CD14-positive monocyte (primary cell): ENCODE measurements at regions not wholly inside any gene's neighbourhood (a gene's known extent, or its start where the extent isn't known, plus 50 kb on each side); places are given as distances from the start of the nearest gene placed in this dataset.

Experiments
- DNase-seq, 3 donors: peaks; one replicate each; pipeline ENCODE4 v3.0.0-alpha.2; 2011 to 2022
- H2AFZ ChIP-seq: 2 replicates; pipeline ENCODE4 v1.6.0; 2012; ENCODE audit warnings: mild to moderate bottlenecking, low read depth, low read length, inconsistent platforms; ENCODE audit not compliant: insufficient read depth, poor library complexity, severe bottlenecking
- H3K27ac ChIP-seq, 2 donors: 1 replicate in 1 of 2; 2 replicates in 1 of 2; pipeline ENCODE4 v1.5.1; 2012 to 2013; ENCODE audit warnings: low read length in 2 of 2, control low read depth in 1 of 2, inconsistent platforms in 1 of 2, low read depth in 1 of 2, mild to moderate bottlenecking in 1 of 2
- H3K27me3 ChIP-seq, 2 donors: one replicate each; pipeline versions ENCODE4 v1.6.0 to v1.6.1; 2011 to 2013; ENCODE audit warnings: low read length in 2 of 2; ENCODE audit not compliant: control insufficient read depth in 2 of 2, insufficient read depth in 2 of 2
- H3K36me3 ChIP-seq, 2 donors: replicated peaks in 1 of 2; 1 replicate in 1 of 2; 2 replicates in 1 of 2; pipeline versions ENCODE4 v1.5.1 to v1.6.1; 2012 to 2013; ENCODE audit warnings: low read length in 2 of 2, control low read depth in 1 of 2, inconsistent platforms in 1 of 2, mild to moderate bottlenecking in 1 of 2; ENCODE audit not compliant: insufficient read depth in 2 of 2, control insufficient read depth in 1 of 2
- H3K4me1 ChIP-seq, 2 donors: 1 replicate in 1 of 2; 2 replicates in 1 of 2; pipeline versions ENCODE4 v1.5.1 to v1.6.1; 2012 to 2013; ENCODE audit warnings: low read length in 2 of 2, control low read depth in 1 of 2, inconsistent platforms in 1 of 2, mild to moderate bottlenecking in 1 of 2, moderate library complexity in 1 of 2; ENCODE audit not compliant: insufficient read depth in 2 of 2, control insufficient read depth in 1 of 2
- H3K4me2 ChIP-seq: replicated peaks from 2 replicates; pipeline ENCODE3; 2012; ENCODE audit warnings: low read length, moderate library complexity, mild to moderate bottlenecking; ENCODE audit not compliant: poor library complexity, severe bottlenecking; ENCODE audit errors: extremely low read depth
- H3K4me3 ChIP-seq, 3 experiments: fragments of 200-600 bp in 1 of 3; sonication (generic) in 1 of 3; replicated peaks in 1 of 3; 1 replicate in 2 of 3; 2 replicates in 1 of 3; pipeline ENCODE4 v1.5.1; 2011 to 2013; ENCODE audit warnings: low read length in 3 of 3, mild to moderate bottlenecking in 3 of 3, control low read depth in 2 of 3, low read depth in 2 of 3, inconsistent platforms in 1 of 3, moderate library complexity in 1 of 3
- H3K79me2 ChIP-seq: 2 replicates; pipeline ENCODE4 v1.6.0; 2012; ENCODE audit warnings: mild to moderate bottlenecking, control low read depth, inconsistent platforms, low read length, moderate library complexity; ENCODE audit not compliant: insufficient read depth
- H3K9ac ChIP-seq: 2 replicates; pipeline ENCODE4 v1.6.0; 2017; ENCODE audit warnings: low read length, mild to moderate bottlenecking; ENCODE audit not compliant: insufficient read depth, poor library complexity, severe bottlenecking
- H3K9me3 ChIP-seq, 2 donors: replicated peaks in 1 of 2; 1 replicate in 1 of 2; 2 replicates in 1 of 2; pipeline versions ENCODE4 v1.5.1 to v1.6.1; 2012 to 2013; ENCODE audit warnings: low read length in 2 of 2, control low read depth in 1 of 2; ENCODE audit not compliant: control insufficient read depth in 1 of 2, insufficient read depth in 1 of 2
- H4K20me1 ChIP-seq: 2 replicates; pipeline ENCODE4 v1.6.0; 2012; ENCODE audit warnings: mild to moderate bottlenecking, low read length, control low read depth, moderate library complexity; ENCODE audit not compliant: insufficient read depth
- H3K27ac Mint-ChIP-seq, 7 donors: one replicate each; pipeline ENCODE4 v1.8.0; 2020; ENCODE audit warnings: mild to moderate bottlenecking in 7 of 7, mixed read lengths in 7 of 7, moderate library complexity in 6 of 7, inconsistent platforms in 2 of 7
- H3K27me3 Mint-ChIP-seq, 3 donors: one replicate each; pipeline ENCODE4 v1.8.0; 2021 to 2022; ENCODE audit warnings: low read depth in 3 of 3, mild to moderate bottlenecking in 3 of 3, mixed read lengths in 3 of 3, moderate library complexity in 3 of 3, inconsistent platforms in 1 of 3
- H3K36me3 Mint-ChIP-seq, 2 donors: one replicate each; pipeline ENCODE4 v1.8.0; 2020; ENCODE audit warnings: mixed read lengths in 2 of 2, inconsistent platforms in 1 of 2, mild to moderate bottlenecking in 1 of 2
- H3K4me1 Mint-ChIP-seq: one replicate; pipeline ENCODE4 v1.8.0; 2020; ENCODE audit warnings: mild to moderate bottlenecking, mixed read lengths
- H3K4me3 Mint-ChIP-seq, 2 donors: one replicate each; pipeline ENCODE4 v1.8.0; 2020; ENCODE audit warnings: mild to moderate bottlenecking in 2 of 2, mixed read lengths in 2 of 2, moderate library complexity in 1 of 2
- H3K9me3 Mint-ChIP-seq, 7 donors: one replicate each; pipeline ENCODE4 v1.8.0; 2020 to 2022; ENCODE audit warnings: mixed read lengths in 7 of 7, mild to moderate bottlenecking in 6 of 7, moderate library complexity in 6 of 7, inconsistent platforms in 2 of 7
- CTCF ChIP-seq: fragments of 200-600 bp; IDR thresholded peaks from one replicate; pipeline ENCODE4 v1.8.0; 2022; ENCODE audit warnings: antibody characterized with exemption, mild to moderate bottlenecking
- WGBS: methylation state at CpG from one replicate; pipeline ENCODE4 v1.1.5; 2013; ENCODE audit warnings: missing lambda C conversion rate; ENCODE audit not compliant: insufficient coverage; 5-methylcytosine and 5-hydroxymethylcytosine counted together
- intact Hi-C, 2 donors: fragments of 100-400 bp; cut with micrococcal nuclease; formaldehyde crosslinking; loops; one replicate each; pipeline versions ENCODE4 v1.15.0 to v1.15.1; 2023

DNA sequence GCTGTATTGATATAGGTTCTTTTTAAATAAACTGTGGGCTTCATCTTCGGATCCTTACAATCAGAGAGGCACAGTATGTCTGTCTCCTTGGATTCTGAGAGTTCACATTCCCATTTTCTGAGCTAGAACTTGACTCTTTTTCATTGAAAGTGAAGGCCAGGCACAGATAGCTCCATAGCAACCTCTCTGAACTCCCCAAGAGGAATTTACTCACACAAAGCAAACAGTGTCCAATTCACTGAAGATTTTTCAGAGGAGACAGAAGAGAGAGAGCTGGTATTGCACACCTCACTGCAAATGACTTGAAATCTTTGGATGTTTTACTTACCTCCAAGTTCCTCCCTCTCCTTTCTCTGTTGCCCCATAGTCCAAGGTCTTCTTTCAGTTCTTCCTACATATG lies 130.9 kb upstream of the CASK start:
- no peak for TF ChIP-seq CTCF
- Mint-ChIP-seq H3K4me1 (no peaks in the 10 kb centered on the region), H3K27ac (no peak overlapping the region), H3K36me3 (no peaks in the 10 kb centered on the region), H3K27me3 (peaks cover 0 to 8% (median 0%) of the 10 kb centered on the region in 3 donors), H3K4me3 (no peak overlapping the region), H3K9me3 (peaks cover 0 to 13% (median 8%) of the 10 kb centered on the region in 7 donors)
- Histone ChIP-seq H3K4me2 (no peak overlapping the region), H3K36me3 (no peaks in the 10 kb centered on the region), H3K27me3 (no peaks in the 10 kb centered on the region), H3K4me3 (no peak overlapping the region), H3K9ac (no peak overlapping the region), H4K20me1 (no peaks in the 10 kb centered on the region), H3K27ac (no peak overlapping the region), H3K79me2 (no peaks in the 10 kb centered on the region), H2AFZ (no peak overlapping the region), H3K4me1 (no peaks in the 10 kb centered on the region), H3K9me3 (peaks cover 0 to 7% of the 10 kb centered on the region in 2 donors)
- no CpG with 5 or more reads among the region's 1 CpG for WGBS
- intact Hi-C loops = no loop called here
- no peak for DNase-seq

DNA sequence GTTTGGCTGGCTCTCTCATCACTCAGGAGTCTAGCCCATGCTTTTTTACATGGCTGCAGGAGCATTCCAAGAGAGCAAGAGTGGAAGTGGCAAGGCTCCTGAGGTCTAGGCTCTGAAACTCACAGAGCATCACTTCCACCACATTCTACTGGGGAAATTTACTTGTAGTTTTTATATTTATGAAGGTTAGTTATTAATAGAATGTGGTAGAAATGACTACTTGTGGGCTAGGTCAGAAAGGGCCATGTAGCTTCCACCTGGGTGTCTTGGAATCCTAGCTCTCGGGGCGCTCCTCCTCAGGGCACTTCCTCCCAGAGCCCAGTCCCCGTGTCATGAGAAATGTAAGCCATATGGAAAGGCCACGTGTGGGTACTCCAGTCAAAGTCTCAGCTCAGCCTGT lies 127.0 kb upstream of the CASK start:
- no peak overlapping the region for H3K27ac Mint-ChIP-seq
- H3K9me3 ChIP-seq = peaks cover 0 to 1% of the 10 kb centered on the region in 2 donors
- H3K4me3 Mint-ChIP-seq = no peak overlapping the region
- no peak overlapping the region for H2AFZ ChIP-seq
- H3K4me2 ChIP-seq = no peak overlapping the region
- TF ChIP-seq CTCF = no peak
- 100% methylated on average over 2 of the region's 4 CpGs for WGBS
- H3K27me3 ChIP-seq = no peaks in the 10 kb centered on the region
- H3K27ac ChIP-seq = no peak overlapping the region
- no peak overlapping the region for H3K4me3 ChIP-seq
- no peaks in the 10 kb centered on the region for H3K79me2 ChIP-seq
- peaks cover 0 to 4% (median 3%) of the 10 kb centered on the region in 7 donors for H3K9me3 Mint-ChIP-seq
- no peaks in the 10 kb centered on the region for H3K36me3 Mint-ChIP-seq
- intact Hi-C loops = no loop called here
- H3K4me1 ChIP-seq = no peaks in the 10 kb centered on the region
- peaks cover 0 to 4% (median 0%) of the 10 kb centered on the region in 3 donors for H3K27me3 Mint-ChIP-seq
- no peaks in the 10 kb centered on the region for H4K20me1 ChIP-seq
- no peak overlapping the region for H3K9ac ChIP-seq
- no peak for DNase-seq
- H3K36me3 ChIP-seq = no peaks in the 10 kb centered on the region
- no peaks in the 10 kb centered on the region for H3K4me1 Mint-ChIP-seq
